C4-2B (cell line): ENCODE measurements at regions not wholly inside any gene's neighbourhood (a gene's known extent, or its start where the extent isn't known, plus 50 kb on each side); places are given as distances from the start of the nearest gene placed in this dataset.

Experiments
- CTCF ChIP-seq: fragments of 450-650 bp; conservative IDR thresholded peaks from 2 replicates; pipeline ENCODE4 v1.5.1; 2017; ENCODE audit warnings: mild to moderate bottlenecking
- ZFX ChIP-seq: fragments of 450-650 bp; IDR thresholded peaks from 2 replicates; pipeline ENCODE4 v1.6.1; 2017

GRCh38 chr3:147755310-147755709 lies 346.1 kb downstream of the ZIC1 start:
- TF ChIP-seq CTCF: no peak
- TF ChIP-seq ZFX: no peak
